HepG2 (cell line): ENCODE measurements at regions not wholly inside any gene's neighbourhood (a gene's known extent, or its start where the extent isn't known, plus 50 kb on each side); places are given as distances from the start of the nearest gene placed in this dataset.

Source experiments
- ETS1 ChIP-seq: sonication (generic); formaldehyde crosslinking; IDR thresholded peaks from 2 replicates; pipeline ENCODE4 v1.4.0; 2020; ENCODE audit warnings: missing genetic modification reagents
- FOXM1 ChIP-seq: sonication (generic); formaldehyde crosslinking; IDR thresholded peaks from 2 replicates; pipeline ENCODE4 v1.5.0; 2020; ENCODE audit warnings: missing genetic modification reagents
- HDAC1 ChIP-seq: sonication (generic); formaldehyde crosslinking; IDR thresholded peaks from 2 replicates; pipeline ENCODE4 v1.5.1; 2020; ENCODE audit warnings: mild to moderate bottlenecking, missing genetic modification reagents
- MXI1 ChIP-seq: IDR thresholded peaks from 3 replicates; pipeline ENCODE4 v1.6.1; 2012; ENCODE audit warnings: low read depth, low read length, inconsistent platforms, borderline replicate concordance
- POLR2A ChIP-seq, 2 experiments: IDR thresholded peaks; 2 replicates each; pipeline ENCODE4 v1.6.1; 2011; ENCODE audit warnings: low read depth in 2 of 2, low read length in 2 of 2, mild to moderate bottlenecking in 1 of 2, moderate library complexity in 1 of 2; ENCODE audit not compliant: insufficient read depth in 1 of 2
- SMC3 ChIP-seq: IDR thresholded peaks from 2 replicates; pipeline ENCODE4 v1.6.1; 2011; ENCODE audit warnings: low read length, improper control_type of control experiment
- TOE1 ChIP-seq: sonication (generic); formaldehyde crosslinking; IDR thresholded peaks from 2 replicates; pipeline ENCODE4 v1.4.0; 2020; ENCODE audit warnings: mild to moderate bottlenecking, missing genetic modification reagents
- ZNF10 ChIP-seq: sonication (generic); formaldehyde crosslinking; IDR thresholded peaks from 2 replicates; pipeline ENCODE4 v1.4.0; 2020; ENCODE audit warnings: mild to moderate bottlenecking, low read depth, missing genetic modification reagents, borderline replicate concordance
- ZNF20 ChIP-seq: sonication (generic); formaldehyde crosslinking; IDR thresholded peaks from 2 replicates; pipeline ENCODE4 v1.4.0; 2020; ENCODE audit warnings: mild to moderate bottlenecking, moderate library complexity, missing genetic modification reagents

- no peak for TF ChIP-seq ETS1 (CRISPR knock-in tag)
- TF ChIP-seq MXI1: no peak
- TF ChIP-seq ZNF20 (CRISPR knock-in tag): no peak
- no peak for TF ChIP-seq ZNF10 (CRISPR knock-in tag)
- no peak for TF ChIP-seq SMC3
- TF ChIP-seq POLR2A (IDR thresholded peaks at IDR 0.05; ENCODE audit: insufficient read depth in 1 of 2, low read depth in 2 of 2, low read length in 2 of 2): no peak
- TF ChIP-seq FOXM1 (CRISPR knock-in tag): no peak
- TF ChIP-seq HDAC1 (CRISPR knock-in tag): no peak
- TF ChIP-seq TOE1: no peak
Measured at GRCh38 chr2:164028814-164029534, 293.2 kb upstream of the FIGN start.
